ENCODE measurements at regions not wholly inside any gene's neighbourhood (a gene's known extent, or its start where the extent isn't known, plus 50 kb on each side); places are given as distances from the start of the nearest gene placed in this dataset.
"Not testable (repeated sequence)": the region's sequence is repeated elsewhere in the genome, so short reads cannot be mapped to it uniquely, and the experiment has no call there.

DNA sequence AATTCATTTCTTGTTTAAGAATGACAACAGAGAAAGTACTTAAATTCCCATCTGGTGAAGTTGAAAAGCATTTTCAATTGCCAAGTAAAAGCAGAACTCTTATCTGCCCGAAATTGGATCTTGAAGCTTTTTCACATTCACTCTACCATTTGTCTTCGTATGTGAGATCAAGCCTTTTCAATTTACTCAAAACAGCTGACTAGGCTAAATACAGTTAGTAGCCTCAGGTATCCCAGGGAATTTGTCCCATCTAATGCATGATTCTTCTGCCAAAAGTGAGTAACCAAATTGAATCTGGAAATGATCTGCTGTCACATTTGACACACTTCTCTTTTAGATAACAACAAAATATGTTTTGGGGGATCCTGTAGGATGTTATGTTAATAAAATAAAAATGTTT is 596.8 kb upstream of the HS3ST5 start:
- peaks cover 16% of the 10 kb centered on the region for H3K9me3 Mint-ChIP-seq
- ATAC-seq (replicated peaks; ENCODE audit: extremely low read depth, poor library complexity, severe bottlenecking) = no peak
- H3K27me3 Mint-ChIP-seq = no peaks in the 10 kb centered on the region
- H3K36me3 Mint-ChIP-seq (ENCODE audit: insufficient read depth) = no peaks in the 10 kb centered on the region
- no peak for DNase-seq (ENCODE audit: low spot score in 2 of 2)
- H3K27ac Mint-ChIP-seq (ENCODE audit: low read depth) = no peak overlapping the region
- H3K4me1 Mint-ChIP-seq = no peaks in the 10 kb centered on the region
- H3K4me3 Mint-ChIP-seq = no peak overlapping the region

DNA sequence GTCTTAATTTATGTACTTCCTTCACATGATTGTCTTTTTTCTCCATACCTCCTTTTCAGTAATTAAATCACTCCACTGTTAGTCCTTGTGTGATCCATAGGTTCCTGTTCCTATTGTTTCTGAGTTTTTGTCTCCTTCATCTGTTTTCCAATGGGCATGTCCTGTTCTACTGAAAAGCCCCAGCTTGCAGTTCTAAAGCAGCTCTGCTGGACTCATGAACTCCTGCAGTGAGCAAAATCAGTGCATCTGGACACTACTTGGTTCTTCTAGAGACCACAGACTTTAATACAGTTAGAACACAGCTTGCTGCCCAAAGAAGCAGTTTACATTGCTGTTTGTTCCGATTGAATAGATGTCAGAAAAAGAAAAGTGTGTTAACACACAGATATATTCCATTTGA is 593.3 kb upstream of the HS3ST5 start:
- Mint-ChIP-seq H3K9me3 (peaks cover 15% of the 10 kb centered on the region), H3K27me3 (no peaks in the 10 kb centered on the region), H3K27ac (ENCODE audit: low read depth) (no peak overlapping the region), H3K36me3 (ENCODE audit: insufficient read depth) (no peaks in the 10 kb centered on the region), H3K4me3 (no peak overlapping the region), H3K4me1 (no peaks in the 10 kb centered on the region)
- DNase-seq (ENCODE audit: low spot score in 2 of 2) (no peak), ATAC-seq (replicated peaks; ENCODE audit: extremely low read depth, poor library complexity, severe bottlenecking) (no peak)

- no peak for ATAC-seq (replicated peaks; ENCODE audit: extremely low read depth, poor library complexity, severe bottlenecking)
- Mint-ChIP-seq H3K27ac (ENCODE audit: low read depth) (no peak overlapping the region), H3K27me3 (no peaks in the 10 kb centered on the region), H3K9me3 (peaks cover 18% of the 10 kb centered on the region), H3K4me3 (no peak overlapping the region), H3K36me3 (ENCODE audit: insufficient read depth) (no peaks in the 10 kb centered on the region), H3K4me1 (no peaks in the 10 kb centered on the region)
- no peak for DNase-seq (ENCODE audit: low spot score in 2 of 2)
Observed at GRCh38 chr6:114934079-114934478, 591.3 kb upstream of the HS3ST5 start.

GRCh38 chr6:114928731-114929130 is 585.9 kb upstream of the HS3ST5 start:
- H3K27me3 Mint-ChIP-seq; ATAC-seq (replicated peaks; ENCODE audit: extremely low read depth, poor library complexity, severe bottlenecking); H3K27ac Mint-ChIP-seq (ENCODE audit: low read depth); DNase-seq (ENCODE audit: low spot score in 2 of 2); H3K36me3 Mint-ChIP-seq (ENCODE audit: insufficient read depth); H3K4me1 Mint-ChIP-seq; H3K4me3 Mint-ChIP-seq: not testable (repeated sequence)
- peaks cover 34% of the 10 kb centered on the region for H3K9me3 Mint-ChIP-seq

GRCh38 chr6:114906096-114906495 is 563.3 kb upstream of the HS3ST5 start:
- Mint-ChIP-seq H3K36me3 (ENCODE audit: insufficient read depth) (no peaks in the 10 kb centered on the region), H3K9me3 (peaks cover 17% of the 10 kb centered on the region), H3K4me3 (no peak overlapping the region), H3K27me3 (no peaks in the 10 kb centered on the region), H3K27ac (ENCODE audit: low read depth) (no peak overlapping the region), H3K4me1 (no peaks in the 10 kb centered on the region)
- no peak for DNase-seq (ENCODE audit: low spot score in 2 of 2)
- ATAC-seq (replicated peaks; ENCODE audit: extremely low read depth, poor library complexity, severe bottlenecking) = no peak

- no peak overlapping the region for H3K27ac Mint-ChIP-seq (ENCODE audit: low read depth)
- H3K9me3 Mint-ChIP-seq = peaks cover 5% of the 10 kb centered on the region
- no peaks in the 10 kb centered on the region for H3K4me1 Mint-ChIP-seq
- no peaks in the 10 kb centered on the region for H3K36me3 Mint-ChIP-seq (ENCODE audit: insufficient read depth)
- ATAC-seq (replicated peaks; ENCODE audit: extremely low read depth, poor library complexity, severe bottlenecking) (no peak), DNase-seq (ENCODE audit: low spot score in 2 of 2) (no peak)
- H3K27me3 Mint-ChIP-seq = no peaks in the 10 kb centered on the region
- H3K4me3 Mint-ChIP-seq = no peak overlapping the region
Observed at GRCh38 chr6:114897536-114897935, 554.7 kb upstream of the HS3ST5 start.

DNA sequence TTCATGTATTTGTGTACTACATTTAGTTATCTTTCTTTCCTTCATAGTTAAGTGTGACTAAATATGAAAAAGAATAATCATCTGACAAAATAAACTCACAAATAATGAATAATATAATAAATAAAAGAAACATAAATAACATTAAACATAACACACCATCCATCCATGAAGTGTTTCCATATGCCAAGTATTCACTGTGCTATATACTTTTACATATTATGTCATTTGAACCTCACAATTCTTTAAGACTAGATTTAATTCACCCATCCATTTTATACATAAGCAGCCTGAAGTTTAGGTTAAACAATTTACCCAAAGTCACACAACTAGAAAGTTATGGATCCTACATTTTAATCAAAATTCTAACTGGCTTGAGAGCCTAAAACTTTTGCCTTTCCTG is 549.4 kb upstream of the HS3ST5 start:
- Mint-ChIP-seq H3K36me3 (ENCODE audit: insufficient read depth) (no peaks in the 10 kb centered on the region), H3K27me3 (no peaks in the 10 kb centered on the region), H3K4me3 (no peak overlapping the region), H3K9me3 (peaks cover 6% of the 10 kb centered on the region), H3K27ac (ENCODE audit: low read depth) (no peak overlapping the region), H3K4me1 (no peaks in the 10 kb centered on the region)
- DNase-seq (ENCODE audit: low spot score in 2 of 2) (no peak), ATAC-seq (replicated peaks; ENCODE audit: extremely low read depth, poor library complexity, severe bottlenecking) (no peak)

DNA sequence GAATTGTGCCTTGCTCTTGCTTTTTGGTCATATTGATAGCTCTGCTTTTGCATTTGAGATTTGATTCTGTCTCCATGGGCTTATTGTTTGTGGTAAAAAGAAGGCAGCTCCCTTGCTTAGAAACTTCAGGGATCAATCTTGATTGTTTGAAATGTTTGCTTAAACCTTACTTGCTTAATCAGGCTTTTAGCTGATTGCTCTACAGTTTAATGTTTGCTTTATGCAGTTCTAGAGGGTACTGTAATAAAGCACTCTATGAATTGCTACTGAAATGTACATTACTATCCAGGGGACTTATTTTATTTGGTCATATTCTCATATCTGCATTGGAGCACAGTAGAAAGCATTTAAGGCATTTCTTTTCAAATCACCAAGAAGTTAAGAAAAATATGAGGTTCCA is 545.4 kb upstream of the HS3ST5 start:
- Mint-ChIP-seq H3K27me3 (no peaks in the 10 kb centered on the region), H3K27ac (ENCODE audit: low read depth) (no peak overlapping the region), H3K4me1 (no peaks in the 10 kb centered on the region), H3K36me3 (ENCODE audit: insufficient read depth) (peaks cover 3% of the 10 kb centered on the region), H3K4me3 (no peak overlapping the region), H3K9me3 (peaks cover 10% of the 10 kb centered on the region)
- DNase-seq (ENCODE audit: low spot score in 2 of 2) (no peak), ATAC-seq (replicated peaks; ENCODE audit: extremely low read depth, poor library complexity, severe bottlenecking) (no peak)

- no peaks in the 10 kb centered on the region for H3K4me1 Mint-ChIP-seq
- H3K4me3 Mint-ChIP-seq = no peak overlapping the region
- no peaks in the 10 kb centered on the region for H3K27me3 Mint-ChIP-seq
- H3K27ac Mint-ChIP-seq (ENCODE audit: low read depth) = no peak overlapping the region
- DNase-seq (ENCODE audit: low spot score in 2 of 2) (no peak), ATAC-seq (replicated peaks; ENCODE audit: extremely low read depth, poor library complexity, severe bottlenecking) (no peak)
- peaks cover 16% of the 10 kb centered on the region for H3K9me3 Mint-ChIP-seq
- H3K36me3 Mint-ChIP-seq (ENCODE audit: insufficient read depth) = peaks cover 3% of the 10 kb centered on the region
Observed at GRCh38 chr6:114886670-114887436, 544.0 kb upstream of the HS3ST5 start.

GRCh38 chr6:114879693-114880092 is 536.9 kb upstream of the HS3ST5 start:
- ATAC-seq (replicated peaks; ENCODE audit: extremely low read depth, poor library complexity, severe bottlenecking) (no peak), DNase-seq (ENCODE audit: low spot score in 2 of 2) (no peak)
- Mint-ChIP-seq H3K4me3 (no peak overlapping the region), H3K27me3 (no peaks in the 10 kb centered on the region), H3K4me1 (no peaks in the 10 kb centered on the region), H3K9me3 (peaks cover 25% of the 10 kb centered on the region), H3K36me3 (ENCODE audit: insufficient read depth) (peaks cover 3% of the 10 kb centered on the region), H3K27ac (ENCODE audit: low read depth) (no peak overlapping the region)

GRCh38 chr6:114878091-114878490 is 535.3 kb upstream of the HS3ST5 start:
- Mint-ChIP-seq H3K27ac (ENCODE audit: low read depth) (no peak overlapping the region), H3K27me3 (no peaks in the 10 kb centered on the region), H3K4me3 (no peak overlapping the region), H3K36me3 (ENCODE audit: insufficient read depth) (no peaks in the 10 kb centered on the region), H3K4me1 (no peaks in the 10 kb centered on the region), H3K9me3 (peaks cover 26% of the 10 kb centered on the region)
- DNase-seq (ENCODE audit: low spot score in 2 of 2) (no peak), ATAC-seq (replicated peaks; ENCODE audit: extremely low read depth, poor library complexity, severe bottlenecking) (no peak)

GRCh38 chr6:114874410-114874809 is 531.6 kb upstream of the HS3ST5 start:
- H3K4me1 Mint-ChIP-seq = no peaks in the 10 kb centered on the region
- no peak overlapping the region for H3K27ac Mint-ChIP-seq (ENCODE audit: low read depth)
- no peaks in the 10 kb centered on the region for H3K27me3 Mint-ChIP-seq
- DNase-seq (ENCODE audit: low spot score in 2 of 2) = no peak
- no peak overlapping the region for H3K4me3 Mint-ChIP-seq
- ATAC-seq (replicated peaks; ENCODE audit: extremely low read depth, poor library complexity, severe bottlenecking) = no peak
- peaks cover 20% of the 10 kb centered on the region for H3K9me3 Mint-ChIP-seq
- no peaks in the 10 kb centered on the region for H3K36me3 Mint-ChIP-seq (ENCODE audit: insufficient read depth)

DNA sequence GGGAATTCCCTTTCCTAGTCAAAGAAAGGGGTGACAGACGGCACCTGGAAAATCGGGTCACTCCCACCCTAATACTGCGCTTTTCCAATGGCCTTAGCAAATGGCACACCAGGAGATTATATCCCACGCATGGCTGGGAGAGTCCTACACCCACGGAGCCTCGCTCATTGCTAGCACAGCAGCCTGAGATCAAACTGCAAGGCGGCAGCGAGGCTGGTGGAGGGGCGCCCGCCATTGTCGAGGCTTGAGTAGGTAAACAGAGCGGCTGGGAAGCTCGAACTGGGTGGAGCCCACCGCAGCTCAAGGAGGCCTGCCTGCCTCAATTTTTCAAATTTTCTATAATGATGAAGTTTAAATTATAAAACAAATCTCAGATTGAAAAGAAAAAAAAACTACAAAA is 522.7 kb upstream of the HS3ST5 start:
- H3K27ac Mint-ChIP-seq (ENCODE audit: low read depth) = not testable (repeated sequence)
- H3K9me3 Mint-ChIP-seq = peaks cover 13% of the 10 kb centered on the region

More for the DNA sequence above, 522.7 kb upstream of the HS3ST5 start:
- ATAC-seq (replicated peaks; ENCODE audit: extremely low read depth, poor library complexity, severe bottlenecking); H3K4me1 Mint-ChIP-seq; H3K36me3 Mint-ChIP-seq (ENCODE audit: insufficient read depth); DNase-seq (ENCODE audit: low spot score in 2 of 2); H3K27me3 Mint-ChIP-seq; H3K4me3 Mint-ChIP-seq: not testable (repeated sequence)

Data from central memory CD8-positive, alpha-beta T cell (primary cell).